Small intestine (tissue), 7 donors: ENCODE measurements at regions not wholly inside any gene's neighbourhood (a gene's known extent, or its start where the extent isn't known, plus 50 kb on each side); places are given as distances from the start of the nearest gene placed in this dataset.

Experiments
- DNase-seq, 2 donors: peaks; one replicate each; pipeline versions ENCODE4 v3.0.0 to v3.0.0-alpha.2; 2013
- FAIRE-seq: peaks from 2 replicates; lab custom pipeline; 2012; peaks lifted over from hg19 to GRCh38; lab: Jason Lieb, UNC
- H3K27ac ChIP-seq, 3 donors: one replicate each; pipeline ENCODE4 v1.5.1; 2013; ENCODE audit warnings: low read length in 2 of 3, mild to moderate bottlenecking in 2 of 3, control low read depth in 1 of 3, inconsistent platforms in 1 of 3, low read depth in 1 of 3, moderate library complexity in 1 of 3
- H3K27me3 ChIP-seq, 3 donors: one replicate each; pipeline ENCODE4 v1.6.1; 2013; ENCODE audit warnings: low read length in 3 of 3, inconsistent platforms in 1 of 3; ENCODE audit not compliant: control insufficient read depth in 3 of 3, insufficient read depth in 3 of 3
- H3K36me3 ChIP-seq, 3 donors: one replicate each; pipeline ENCODE4 v1.6.1; 2013; ENCODE audit warnings: low read length in 3 of 3, inconsistent platforms in 1 of 3, low read depth in 1 of 3, mild to moderate bottlenecking in 1 of 3, moderate library complexity in 1 of 3; ENCODE audit not compliant: control insufficient read depth in 3 of 3, insufficient read depth in 2 of 3
- H3K4me1 ChIP-seq, 3 donors: one replicate each; pipeline ENCODE4 v1.6.1; 2013; ENCODE audit warnings: low read length in 2 of 3, inconsistent platforms in 1 of 3, low read depth in 1 of 3, mild to moderate bottlenecking in 1 of 3, moderate library complexity in 1 of 3; ENCODE audit not compliant: control insufficient read depth in 3 of 3, insufficient read depth in 2 of 3
- H3K4me3 ChIP-seq, 3 donors: one replicate each; pipeline ENCODE4 v1.5.1; 2013; ENCODE audit warnings: low read length in 3 of 3, control low read depth in 1 of 3, inconsistent platforms in 1 of 3, low read depth in 1 of 3, mild to moderate bottlenecking in 1 of 3, moderate library complexity in 1 of 3
- H3K9me3 ChIP-seq, 2 donors: one replicate each; pipeline ENCODE4 v1.6.1; 2013; ENCODE audit warnings: low read depth in 1 of 2, low read length in 1 of 2; ENCODE audit not compliant: control insufficient read depth in 2 of 2, insufficient read depth in 1 of 2
- WGBS, 3 donors: extraction: QIAGEN DNeasy Blood & Tissue Kit; methylation state at CpG; one replicate each; pipeline ENCODE4 v1.1.7; 2013; 5-methylcytosine and 5-hydroxymethylcytosine counted together
- donor health status: healthy with polysubstance abuse.
- donor health status: control.
- donor health status: control.
- donor health status: Bipolar disorder and iron deficiency.
- donor health status: healthy.

DNA sequence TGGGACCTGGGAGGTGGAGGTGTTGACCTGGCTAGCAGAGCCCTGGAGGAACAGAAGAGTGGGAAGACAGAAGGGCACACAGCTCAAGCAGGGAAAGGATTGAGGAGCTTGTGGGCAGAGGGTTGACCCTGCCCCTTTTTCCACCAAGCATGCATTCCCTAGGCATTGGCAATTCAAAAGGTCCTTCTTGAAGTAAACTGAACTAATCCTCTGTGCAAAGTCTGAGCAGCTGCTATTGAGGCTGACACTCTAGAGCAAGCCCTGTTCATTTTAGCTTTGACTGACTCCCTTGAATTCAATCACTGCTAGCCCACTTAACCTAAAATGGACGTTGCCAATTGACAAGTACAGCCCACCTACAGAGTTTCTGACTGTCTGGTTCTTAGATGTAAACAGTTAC is 116.5 kb upstream of the TNS3 start:
- H3K9me3 ChIP-seq = no peaks in the 10 kb centered on the region
- 33 to 47% (median 42%) methylated on average over 1 of the region's 1 CpG for WGBS, 3 donors
- DNase-seq (no peak), FAIRE-seq (no peak)
- H3K36me3 ChIP-seq = no peaks in the 10 kb centered on the region
- H3K27ac ChIP-seq = no peak overlapping the region
- H3K4me3 ChIP-seq = no peak overlapping the region
- no peaks in the 10 kb centered on the region for H3K27me3 ChIP-seq
- H3K4me1 ChIP-seq = no peaks in the 10 kb centered on the region

DNA sequence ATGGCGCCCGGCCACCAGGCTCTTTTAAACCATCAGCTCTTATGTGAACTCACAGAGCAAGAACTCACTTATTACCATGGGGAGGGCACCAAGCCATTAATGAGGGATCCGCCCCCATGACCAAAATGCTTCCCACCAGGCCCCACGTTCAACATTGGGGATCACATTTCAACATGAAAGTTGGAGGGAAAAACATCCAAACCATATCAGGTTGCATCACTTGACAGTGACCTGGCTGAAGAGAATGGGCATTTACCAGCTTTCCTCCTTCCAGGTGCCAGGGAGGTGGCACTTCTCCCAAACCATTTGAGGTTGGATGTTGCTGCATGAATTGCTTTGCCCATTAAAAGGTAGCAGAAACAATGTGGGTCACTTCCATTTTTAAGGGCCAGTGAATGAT is 115.6 kb upstream of the TNS3 start:
- Histone ChIP-seq H3K27me3 (no peaks in the 10 kb centered on the region), H3K4me3 (no peak overlapping the region), H3K36me3 (no peaks in the 10 kb centered on the region), H3K9me3 (no peaks in the 10 kb centered on the region), H3K4me1 (no peaks in the 10 kb centered on the region), H3K27ac (no peak overlapping the region)
- WGBS, 3 donors = 85 to 88% (median 85%) methylated on average over 4 of the region's 4 CpGs
- no peak for FAIRE-seq
- no peak for DNase-seq

DNA sequence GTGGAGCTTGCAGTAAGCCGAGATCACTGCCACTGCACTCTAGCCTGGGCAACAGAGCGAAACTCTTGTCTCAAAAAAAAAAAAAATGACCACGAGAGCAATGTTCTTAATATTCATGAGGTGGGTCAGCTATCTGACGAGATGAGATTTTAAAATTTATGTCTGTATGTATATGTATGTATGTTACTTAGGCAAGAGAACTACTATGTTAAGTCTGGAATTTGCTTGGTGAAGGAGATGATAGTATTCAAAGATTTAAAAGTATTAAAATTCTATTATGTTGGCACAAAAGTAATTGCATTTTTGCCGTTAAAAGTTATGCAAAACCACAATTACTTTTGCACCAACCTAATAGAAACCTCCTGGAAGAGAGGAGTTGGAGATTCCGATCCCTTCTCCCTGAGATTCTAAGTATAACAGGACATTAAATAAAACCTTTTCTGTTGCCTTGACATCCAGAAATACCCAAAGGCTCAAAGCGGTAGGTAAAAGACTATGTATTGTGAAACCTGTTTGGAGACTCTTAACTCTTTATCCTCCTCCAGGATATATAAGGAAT is 114.3 kb upstream of the TNS3 start:
- Histone ChIP-seq H3K27me3 (no peaks in the 10 kb centered on the region), H3K27ac (no peak overlapping the region), H3K9me3 (no peaks in the 10 kb centered on the region), H3K4me3 (no peak overlapping the region), H3K36me3 (no peaks in the 10 kb centered on the region), H3K4me1 (no peaks in the 10 kb centered on the region)
- DNase-seq = no peak
- 93 to 96% (median 94%) methylated on average over 7 of the region's 7 CpGs for WGBS, 3 donors
- no peak for FAIRE-seq

DNA sequence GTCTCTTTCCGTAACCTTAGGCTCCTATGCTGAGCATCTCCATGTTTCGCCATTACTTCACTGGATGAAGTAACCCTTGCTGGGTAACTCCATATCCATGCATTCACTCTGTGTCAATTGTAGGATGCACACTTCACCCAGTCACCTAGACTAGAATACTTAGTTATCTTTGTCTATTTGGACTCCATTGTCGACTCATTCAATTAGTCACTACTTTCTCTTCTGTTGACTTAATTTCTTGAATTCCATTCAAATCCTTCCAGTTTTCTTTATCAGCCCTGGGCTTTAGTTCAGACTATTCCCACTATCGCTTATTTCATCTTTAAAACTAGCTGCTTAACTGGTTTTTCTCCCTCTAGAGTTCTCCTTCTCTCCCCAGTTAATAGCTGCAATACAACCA is 111.3 kb upstream of the TNS3 start:
- WGBS, 3 donors = 91 to 95% (median 92%) methylated on average over 4 of the region's 4 CpGs
- Histone ChIP-seq H3K27ac (no peak overlapping the region), H3K9me3 (no peaks in the 10 kb centered on the region), H3K4me3 (no peak overlapping the region), H3K4me1 (no peaks in the 10 kb centered on the region), H3K36me3 (no peaks in the 10 kb centered on the region), H3K27me3 (no peaks in the 10 kb centered on the region)
- no peak for FAIRE-seq
- no peak for DNase-seq

DNA sequence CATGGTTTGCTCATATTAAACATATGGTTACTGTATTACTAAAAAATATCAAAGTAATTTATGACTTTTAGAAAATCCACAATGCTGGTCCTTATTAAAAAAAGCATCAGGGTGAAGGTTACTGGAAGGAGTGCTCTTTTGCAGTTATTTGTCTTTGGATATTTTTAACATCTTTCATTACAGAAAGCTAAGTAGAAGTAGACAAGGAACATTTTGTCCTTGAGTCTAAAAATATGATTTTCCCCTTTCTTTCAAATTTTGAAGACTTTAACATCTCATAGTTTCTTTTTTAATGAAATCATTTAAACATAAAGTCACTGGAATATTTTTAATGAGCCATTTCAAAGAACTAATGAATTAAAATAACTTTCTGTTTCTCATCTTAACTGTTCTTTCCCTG is 110.1 kb upstream of the TNS3 start:
- no peaks in the 10 kb centered on the region for H3K4me1 ChIP-seq
- H3K36me3 ChIP-seq = no peaks in the 10 kb centered on the region
- H3K9me3 ChIP-seq = no peaks in the 10 kb centered on the region
- no peak overlapping the region for H3K27ac ChIP-seq
- H3K4me3 ChIP-seq = no peak overlapping the region
- DNase-seq (no peak), FAIRE-seq (no peak)
- H3K27me3 ChIP-seq = no peaks in the 10 kb centered on the region

DNA sequence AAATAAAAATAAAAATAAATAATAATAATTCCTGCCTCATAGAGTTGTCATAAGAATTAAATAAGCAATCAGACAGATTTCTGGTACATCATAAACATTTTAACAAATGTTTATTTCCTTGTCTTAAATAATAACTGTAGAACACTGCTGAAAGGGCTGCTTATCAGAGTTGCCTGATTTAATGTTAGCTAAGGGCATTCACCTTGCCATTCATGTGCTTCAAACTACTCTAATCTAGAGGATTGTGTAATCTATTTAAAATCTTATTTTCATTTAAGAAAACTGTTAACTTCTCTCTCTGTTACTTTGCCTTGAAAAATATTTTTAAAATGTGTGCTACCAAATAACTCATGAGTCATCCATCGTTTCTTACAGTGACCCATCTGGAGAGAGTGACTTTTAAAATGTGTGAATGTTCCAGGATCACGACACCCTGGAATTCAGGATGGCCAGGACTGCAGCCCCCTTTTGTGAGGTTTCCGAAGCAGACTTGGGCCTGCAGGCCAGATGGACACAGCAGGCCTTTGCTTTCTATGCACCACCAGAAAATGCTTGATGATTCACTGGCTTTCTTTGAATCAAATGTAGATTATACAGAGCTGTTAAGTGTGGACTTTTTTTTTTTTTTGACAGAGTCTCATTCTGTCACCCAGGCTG is 109.1 kb upstream of the TNS3 start:
- no peak for DNase-seq
- WGBS, 3 donors = 57 to 85% (median 71%) methylated on average over 3 of the region's 3 CpGs
- H3K36me3 ChIP-seq = no peaks in the 10 kb centered on the region
- no peak overlapping the region for H3K4me3 ChIP-seq
- no peaks in the 10 kb centered on the region for H3K27me3 ChIP-seq
- H3K27ac ChIP-seq = no peak overlapping the region
- H3K9me3 ChIP-seq = no peaks in the 10 kb centered on the region
- H3K4me1 ChIP-seq = no peaks in the 10 kb centered on the region
- FAIRE-seq = no peak

DNA sequence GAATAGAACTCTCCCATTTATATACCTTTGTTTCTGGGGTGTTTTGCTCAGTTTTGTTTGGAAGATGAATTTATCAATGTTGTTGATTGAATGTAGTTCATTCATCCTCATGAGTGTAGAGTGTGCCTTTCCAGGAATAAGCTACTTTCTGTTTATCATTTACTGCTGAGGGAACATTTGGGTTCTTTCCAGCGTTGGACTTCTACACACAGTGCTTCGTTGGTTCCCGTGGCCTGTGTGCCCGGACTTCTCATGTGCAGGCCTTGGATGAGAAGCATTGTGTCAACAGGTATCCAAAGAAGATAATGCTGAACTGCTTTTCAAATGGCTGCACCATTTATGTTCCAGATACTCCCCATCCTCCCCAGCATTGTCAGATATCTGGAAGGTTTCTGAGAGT is 107.6 kb upstream of the TNS3 start:
- FAIRE-seq (no peak), DNase-seq (no peak)
- H3K36me3 ChIP-seq = no peaks in the 10 kb centered on the region
- WGBS, 3 donors = 64 to 77% (median 65%) methylated on average over 4 of the region's 4 CpGs
- H3K4me1 ChIP-seq = no peaks in the 10 kb centered on the region
- H3K27me3 ChIP-seq = no peaks in the 10 kb centered on the region
- no peak overlapping the region for H3K27ac ChIP-seq
- no peak overlapping the region for H3K4me3 ChIP-seq
- no peaks in the 10 kb centered on the region for H3K9me3 ChIP-seq

DNA sequence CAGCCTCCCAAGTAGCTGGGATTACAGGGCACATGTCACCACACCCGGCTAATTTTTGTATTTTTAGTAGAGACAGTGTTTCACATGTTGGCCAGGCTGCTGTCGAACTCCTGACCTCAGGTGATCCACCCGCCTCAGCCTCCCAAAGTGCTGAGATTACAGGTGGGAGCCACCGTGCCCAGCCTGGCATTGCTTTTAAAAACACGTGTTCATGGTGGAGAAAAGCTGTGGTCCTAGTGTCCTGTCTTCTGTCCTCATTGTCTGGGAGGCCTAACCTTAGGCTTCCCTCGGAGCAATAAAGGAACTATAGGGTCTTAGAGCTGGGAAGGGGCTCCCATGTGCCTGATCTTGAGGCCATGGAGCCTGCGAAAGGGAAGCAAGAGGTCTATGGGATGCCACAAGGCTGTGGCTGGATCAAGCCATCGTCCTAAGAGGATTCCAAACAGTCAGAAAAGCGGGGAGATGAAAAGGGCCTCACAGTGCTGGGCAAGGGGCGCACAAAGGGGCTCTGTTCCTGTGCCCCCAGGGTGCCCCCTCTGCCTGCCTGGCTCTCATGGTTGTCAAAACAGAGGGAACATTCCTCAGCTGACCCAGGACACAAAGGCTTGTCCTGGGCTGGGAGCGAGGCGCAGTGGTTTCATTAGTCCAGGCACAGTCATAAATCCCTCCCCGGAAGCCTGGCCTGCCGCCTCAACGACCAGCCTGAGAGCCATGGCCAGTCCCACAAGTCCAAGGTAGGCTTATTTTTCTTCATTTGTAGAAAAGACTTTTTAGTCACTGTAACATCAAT is 106.6 kb upstream of the TNS3 start:
- Histone ChIP-seq H3K4me3 (no peak overlapping the region), H3K4me1 (no peaks in the 10 kb centered on the region), H3K27ac (no peak overlapping the region), H3K36me3 (no peaks in the 10 kb centered on the region), H3K27me3 (no peaks in the 10 kb centered on the region), H3K9me3 (no peaks in the 10 kb centered on the region)
- 83 to 91% (median 89%) methylated on average over 15 of the region's 15 CpGs for WGBS, 3 donors
- no peak for DNase-seq
- FAIRE-seq = no peak
